Fibroblast of peridontal ligament (primary cell): ENCODE measurements at regions not wholly inside any gene's neighbourhood (a gene's known extent, or its start where the extent isn't known, plus 50 kb on each side); places are given as distances from the start of the nearest gene placed in this dataset.
"Not testable (repeated sequence)": the region's sequence is repeated elsewhere in the genome, so short reads cannot be mapped to it uniquely, and the experiment has no call there.

Source experiments
- DNase-seq: peaks from one replicate; pipeline ENCODE4 v3.0.0-alpha.2; 2010; ENCODE audit errors: extremely low read depth

DNA sequence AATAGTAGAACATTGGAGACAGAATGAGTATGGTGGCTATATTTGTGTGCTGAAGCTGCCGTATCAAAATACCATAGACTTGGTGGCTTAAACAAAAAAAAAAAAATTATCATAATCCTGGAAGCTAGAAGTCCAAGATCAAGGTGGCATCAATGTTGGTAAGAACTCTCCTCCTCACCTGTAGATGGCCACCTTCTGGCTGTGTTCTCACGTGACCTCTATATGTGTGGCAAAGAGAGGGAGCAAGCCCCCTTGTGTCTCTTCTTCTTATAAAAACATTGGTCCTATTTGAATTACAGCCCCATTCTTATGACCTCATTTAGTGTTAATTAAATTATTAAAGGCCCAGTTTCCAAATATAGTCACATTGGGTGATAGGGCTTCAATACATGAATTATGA is 1640.9 kb upstream of the PCDH7 start:
- no peak for DNase-seq

DNA sequence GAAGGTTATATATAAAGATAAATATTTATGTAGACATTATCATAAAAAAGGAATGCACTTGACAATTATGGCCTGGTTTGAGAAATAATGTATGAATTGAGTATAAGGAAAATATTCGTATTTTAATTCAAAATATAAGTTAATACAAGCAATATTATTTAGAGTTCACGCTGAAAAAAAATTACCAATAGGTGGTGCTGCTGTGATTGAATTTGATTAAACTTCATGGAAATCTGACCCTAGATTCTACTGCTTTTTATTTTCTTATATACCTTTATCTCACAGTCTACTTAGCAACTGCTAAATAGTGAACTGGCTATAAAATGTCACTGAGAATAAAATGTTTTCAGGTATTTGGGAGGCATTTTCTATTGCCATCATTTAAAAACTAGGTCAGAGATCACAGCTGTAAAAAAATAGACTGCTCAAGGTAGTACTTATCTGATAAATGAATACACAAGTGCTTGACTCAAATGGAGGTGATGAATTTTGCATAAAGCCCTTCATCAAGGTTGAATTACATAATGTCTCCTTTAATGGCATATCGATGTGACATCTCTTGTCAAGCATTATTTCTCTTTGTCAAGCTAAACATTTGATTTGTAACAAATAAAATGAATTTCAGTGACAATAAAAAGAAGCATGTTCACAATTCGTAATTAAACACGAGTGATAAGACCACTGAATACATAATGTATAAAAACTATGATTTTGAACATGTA is 1638.8 kb upstream of the PCDH7 start:
- no peak for DNase-seq

GRCh38 chr4:29082684-29083083 is 1637.5 kb upstream of the PCDH7 start:
- DNase-seq: no peak

GRCh38 chr4:29085748-29086147 is 1634.4 kb upstream of the PCDH7 start:
- no peak for DNase-seq

DNA sequence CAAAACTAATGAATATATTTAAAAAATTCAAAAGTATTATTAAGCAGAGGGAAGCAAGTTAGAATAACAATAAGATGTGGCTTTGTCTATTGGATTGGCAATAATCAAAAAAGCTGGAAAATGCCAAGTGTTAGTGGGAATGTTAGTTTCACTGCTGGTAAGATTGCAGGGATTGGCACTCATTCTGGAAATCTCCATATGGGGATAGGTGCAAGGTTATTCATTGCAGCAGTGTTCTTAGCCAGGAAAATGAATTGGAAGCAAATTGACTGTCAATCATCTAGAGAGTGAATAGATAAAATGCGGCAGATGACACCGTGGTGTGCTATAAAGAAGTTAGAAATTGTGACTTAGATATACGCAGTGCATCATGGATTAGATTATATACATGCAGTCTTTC is 1615.5 kb upstream of the PCDH7 start:
- no peak for DNase-seq

DNA sequence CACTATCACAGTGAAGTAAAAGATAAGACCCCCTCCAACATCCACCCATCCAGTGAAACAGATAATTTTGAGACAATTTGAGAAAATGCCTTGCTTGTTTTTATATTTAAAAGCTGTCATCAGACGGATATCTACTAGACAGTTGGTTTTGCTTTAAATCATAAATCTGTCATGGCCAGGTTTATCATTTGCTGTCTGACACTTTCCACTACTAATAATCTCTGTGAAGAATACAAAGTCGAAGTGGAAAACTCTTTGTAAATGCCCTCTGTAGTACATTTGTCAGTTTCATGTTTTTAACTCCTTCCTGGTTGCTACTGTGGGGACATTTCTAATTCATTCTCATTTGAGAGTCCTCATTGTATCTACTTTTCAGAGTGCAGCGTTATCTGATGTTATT is 1606.2 kb upstream of the PCDH7 start:
- no peak for DNase-seq

DNA sequence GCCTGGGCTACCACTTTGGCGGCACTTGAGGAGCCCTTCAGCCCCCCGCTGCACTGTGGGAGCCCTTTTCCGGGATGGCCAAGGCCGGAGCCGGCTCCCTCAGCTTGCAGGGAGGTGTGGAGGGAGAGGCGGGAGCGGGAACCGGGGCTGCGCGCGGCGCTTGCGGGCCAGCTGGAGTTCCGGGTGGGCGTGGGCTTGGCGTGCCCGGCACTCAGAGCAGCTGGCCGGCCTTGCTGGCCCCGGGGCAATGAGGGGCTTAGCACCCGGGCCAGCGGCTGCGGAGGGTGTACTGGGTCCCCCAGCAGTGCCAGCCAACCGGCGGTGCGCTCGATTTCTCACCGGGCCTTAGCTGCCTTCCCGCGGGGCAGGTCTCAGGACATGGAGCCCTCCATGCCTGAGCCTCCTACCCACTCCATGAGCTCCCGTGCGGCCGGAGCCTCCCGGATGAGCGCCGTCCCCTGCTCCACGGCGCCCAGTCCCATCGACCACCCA is 1602.9 kb upstream of the PCDH7 start:
- DNase-seq: not testable (repeated sequence)

GRCh38 chr4:29121586-29121985 is 1598.6 kb upstream of the PCDH7 start:
- no peak for DNase-seq

GRCh38 chr4:29128810-29129209 is 1591.4 kb upstream of the PCDH7 start:
- DNase-seq: no peak

DNA sequence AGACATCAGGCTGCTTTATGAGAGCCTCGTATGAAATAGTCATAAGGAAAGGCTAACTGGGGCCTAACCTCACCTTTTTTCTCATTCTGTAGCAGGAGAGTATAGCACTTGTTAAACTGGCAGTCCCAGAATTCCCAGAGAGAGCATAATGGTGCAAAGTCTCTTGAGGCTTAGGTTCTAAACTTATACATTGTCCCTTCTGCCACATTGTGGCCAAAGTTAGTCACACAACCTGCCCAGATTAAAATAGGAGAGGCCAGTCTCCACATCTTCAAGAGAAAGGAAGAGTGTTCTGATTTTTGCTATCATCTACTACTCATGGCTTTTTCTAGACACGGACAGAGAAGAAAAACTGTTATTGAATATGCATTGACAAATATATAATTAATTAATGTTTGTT is 1588.9 kb upstream of the PCDH7 start:
- DNase-seq: no peak

DNA sequence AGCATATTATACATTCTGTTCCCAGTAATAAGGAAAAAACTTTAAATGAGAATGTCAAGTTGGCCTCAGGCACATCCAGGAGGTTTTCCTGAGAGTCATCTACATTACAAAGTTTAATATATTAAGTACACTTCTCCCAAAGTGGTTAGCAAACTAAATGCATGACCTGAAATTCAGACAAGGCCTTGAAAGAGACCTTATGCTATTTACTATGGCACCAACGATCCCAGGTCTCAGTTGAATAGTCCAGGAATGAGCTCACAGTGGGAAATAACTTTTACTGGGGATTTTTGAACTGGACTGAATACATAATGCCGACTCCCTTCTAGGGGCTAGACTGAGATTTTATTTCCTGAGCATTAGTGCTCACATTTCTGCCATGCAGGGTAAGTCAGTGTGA is 1577.5 kb upstream of the PCDH7 start:
- no peak for DNase-seq

- no peak for DNase-seq
Measured at GRCh38 chr4:29151584-29151983, 1568.6 kb upstream of the PCDH7 start.

- no peak for DNase-seq
Measured at GRCh38 chr4:29153642-29154041, 1566.5 kb upstream of the PCDH7 start.

GRCh38 chr4:29175291-29175690 is 1544.9 kb upstream of the PCDH7 start:
- DNase-seq: no peak

DNA sequence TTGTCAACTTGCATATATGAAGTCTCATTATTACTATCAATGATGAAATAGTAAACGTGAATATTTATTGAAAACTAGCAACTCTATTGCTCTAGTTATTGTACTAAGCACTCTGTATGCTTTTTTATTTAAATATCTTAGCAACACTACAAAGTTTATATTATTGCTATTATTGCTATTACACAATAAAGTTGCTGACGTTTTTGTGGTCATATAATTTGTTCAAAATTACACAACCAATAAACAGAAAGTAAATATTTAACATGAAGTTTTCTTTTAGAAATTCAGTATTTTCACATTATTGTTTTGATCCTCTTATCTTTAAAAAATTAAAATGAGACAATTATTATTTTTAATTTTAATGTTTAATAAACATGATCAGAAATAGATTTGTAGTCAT is 1521.1 kb upstream of the PCDH7 start:
- DNase-seq: no peak

DNA sequence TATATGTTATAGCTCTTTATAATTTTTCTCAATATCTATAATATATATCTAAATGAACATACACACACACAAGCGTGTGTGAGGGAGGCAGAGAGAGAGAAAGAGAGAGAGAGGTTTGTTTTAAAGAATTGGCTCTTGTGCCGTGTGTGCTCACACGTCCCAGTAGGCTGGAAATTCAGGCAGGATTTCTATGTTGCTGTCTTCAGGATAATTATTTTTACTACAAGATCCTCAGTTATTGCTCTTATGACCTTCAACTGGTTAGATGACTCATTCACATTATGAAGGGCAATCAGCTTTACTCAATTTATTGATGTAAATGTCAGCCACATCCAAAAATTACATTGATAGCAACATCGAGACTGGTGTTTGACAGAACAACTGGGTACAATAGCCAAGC is 1520.7 kb upstream of the PCDH7 start:
- no peak for DNase-seq

DNA sequence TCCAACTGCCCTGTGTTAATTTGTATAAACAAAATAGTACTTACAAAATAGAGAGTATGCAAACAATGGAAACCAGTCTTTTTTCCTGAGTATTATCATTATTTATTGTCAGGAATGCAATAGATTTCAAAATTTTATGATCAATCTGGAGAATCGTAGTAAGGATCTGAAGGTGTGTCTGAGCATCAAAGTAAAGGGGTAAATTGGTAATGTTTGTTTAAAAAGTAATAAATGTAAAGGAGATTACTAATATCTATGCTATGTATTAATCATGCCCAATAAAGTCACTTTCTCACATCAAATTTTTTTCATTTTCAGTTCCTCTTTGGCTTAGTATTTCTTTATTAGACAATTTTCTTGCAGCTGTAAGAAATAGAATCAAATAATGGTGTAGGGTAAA is 1507.1 kb upstream of the PCDH7 start:
- DNase-seq: no peak

- no peak for DNase-seq
Measured at GRCh38 chr4:29220761-29221160, 1499.4 kb upstream of the PCDH7 start.

DNA sequence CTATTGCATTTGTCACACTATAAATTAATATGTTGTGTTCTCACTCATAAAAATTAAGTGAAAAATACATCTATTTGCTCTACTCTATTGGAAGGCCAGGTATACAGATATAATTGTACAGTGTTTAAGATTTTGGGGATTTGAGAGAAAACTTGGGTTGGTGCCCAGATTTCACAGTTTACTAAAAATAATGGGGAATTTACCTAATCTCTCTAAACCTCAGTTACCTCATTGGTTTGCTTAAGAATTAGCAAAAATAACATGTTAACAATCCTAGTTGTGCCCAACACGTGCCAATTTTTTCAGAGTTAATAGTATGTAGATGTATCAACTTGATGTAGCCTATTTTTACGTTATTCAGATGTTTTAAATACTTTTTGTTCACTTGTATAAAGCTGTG is 1495.3 kb upstream of the PCDH7 start:
- DNase-seq: no peak

DNA sequence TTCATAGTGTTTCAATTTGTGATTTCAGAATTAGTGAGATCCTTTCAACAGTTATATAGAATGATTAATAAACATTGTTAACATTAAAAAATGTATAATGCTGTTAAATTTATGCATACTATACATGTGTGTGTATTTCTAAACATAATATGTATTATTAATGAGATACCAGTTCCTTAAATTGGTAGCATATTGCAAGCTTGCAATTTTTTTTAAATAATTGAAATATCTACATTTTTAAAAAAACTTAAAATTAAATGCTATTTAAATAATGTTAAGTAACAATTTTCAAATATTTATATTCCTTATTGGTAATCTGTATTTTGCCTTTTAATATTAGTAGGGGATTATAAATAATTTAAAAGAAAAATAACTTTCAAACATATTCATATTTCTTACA is 1479.5 kb upstream of the PCDH7 start:
- DNase-seq: no peak

GRCh38 chr4:29243054-29243453 is 1477.1 kb upstream of the PCDH7 start:
- no peak for DNase-seq

DNA sequence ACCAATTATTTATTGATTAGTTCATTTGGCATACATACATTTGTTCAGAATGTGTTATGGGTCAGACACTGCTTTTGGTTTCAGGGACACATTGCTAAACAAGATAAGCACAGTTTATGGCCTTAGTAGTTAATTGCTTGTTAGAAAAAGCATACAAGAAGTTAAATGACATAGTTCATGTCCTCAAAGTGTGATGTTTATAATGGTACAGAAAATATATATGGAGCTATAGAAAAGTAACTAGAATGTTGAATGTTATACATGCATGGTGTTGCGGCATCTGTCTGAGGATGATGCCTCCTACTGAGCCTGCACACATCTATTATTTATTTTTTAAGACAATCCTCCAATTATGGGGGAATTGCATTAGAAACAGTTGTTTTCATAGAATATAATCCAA is 1476.3 kb upstream of the PCDH7 start:
- DNase-seq: no peak

DNA sequence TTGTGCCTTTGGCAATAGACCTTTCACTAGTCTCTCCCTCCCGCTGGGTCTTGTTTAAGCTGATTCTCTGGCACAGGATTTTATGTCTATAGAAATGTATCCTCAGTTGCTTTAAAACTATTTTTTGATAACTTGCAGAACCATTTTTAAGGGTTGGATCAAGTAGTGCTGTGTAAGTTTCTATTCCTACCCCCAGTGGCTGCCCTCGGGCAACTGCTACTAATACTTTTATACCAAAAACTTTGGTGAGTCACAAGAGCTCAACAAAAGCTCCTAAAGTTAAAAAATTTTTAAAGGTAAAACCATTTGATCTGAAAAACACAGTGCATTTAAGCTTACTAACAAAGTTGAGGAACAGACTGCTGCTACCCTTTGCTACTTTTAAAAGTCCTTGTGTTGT is 1460.6 kb upstream of the PCDH7 start:
- DNase-seq: no peak

- DNase-seq: no peak
Measured at GRCh38 chr4:29262986-29263385, 1457.2 kb upstream of the PCDH7 start.
